GM18511 (cell line): ENCODE measurements at regions not wholly inside any gene's neighbourhood (a gene's known extent, or its start where the extent isn't known, plus 50 kb on each side); places are given as distances from the start of the nearest gene placed in this dataset.

Experiments used
- ATAC-seq: cut with Tn5 transposase; IDR thresholded peaks from one replicate; pipeline ENCODE4 v1.9.1; 2021; ENCODE audit warnings: mild to moderate bottlenecking, moderate library complexity; ENCODE audit not compliant: unreplicated experiment

DNA sequence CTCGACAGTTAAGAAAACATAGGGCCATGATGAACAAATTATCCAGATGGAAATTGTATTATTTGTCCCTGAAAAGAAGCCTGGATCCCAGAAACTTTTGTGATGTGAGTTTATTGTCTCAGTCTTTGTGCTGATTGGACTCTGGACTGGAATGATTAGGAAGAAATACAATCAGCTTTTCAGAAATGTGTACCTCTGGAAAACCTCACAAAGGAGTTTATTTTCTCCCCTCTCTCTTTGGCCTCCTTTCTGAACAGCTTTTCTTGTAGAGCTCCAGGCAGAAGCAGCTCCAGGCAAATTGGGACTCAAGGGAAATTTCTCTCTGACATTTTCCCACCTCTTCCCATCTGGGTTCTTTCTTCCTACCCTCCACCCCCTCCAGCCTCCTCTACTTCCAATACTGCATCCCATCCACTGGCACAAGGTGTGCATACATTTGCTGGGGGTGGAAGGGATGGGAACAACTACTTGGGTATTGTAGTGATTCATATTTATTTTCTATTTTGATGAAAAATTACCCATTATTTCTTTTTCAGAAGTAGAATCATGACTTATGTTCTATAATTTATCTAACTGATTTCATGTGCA, 119.7 kb downstream of the CD47 start:
- ATAC-seq = no peak

DNA sequence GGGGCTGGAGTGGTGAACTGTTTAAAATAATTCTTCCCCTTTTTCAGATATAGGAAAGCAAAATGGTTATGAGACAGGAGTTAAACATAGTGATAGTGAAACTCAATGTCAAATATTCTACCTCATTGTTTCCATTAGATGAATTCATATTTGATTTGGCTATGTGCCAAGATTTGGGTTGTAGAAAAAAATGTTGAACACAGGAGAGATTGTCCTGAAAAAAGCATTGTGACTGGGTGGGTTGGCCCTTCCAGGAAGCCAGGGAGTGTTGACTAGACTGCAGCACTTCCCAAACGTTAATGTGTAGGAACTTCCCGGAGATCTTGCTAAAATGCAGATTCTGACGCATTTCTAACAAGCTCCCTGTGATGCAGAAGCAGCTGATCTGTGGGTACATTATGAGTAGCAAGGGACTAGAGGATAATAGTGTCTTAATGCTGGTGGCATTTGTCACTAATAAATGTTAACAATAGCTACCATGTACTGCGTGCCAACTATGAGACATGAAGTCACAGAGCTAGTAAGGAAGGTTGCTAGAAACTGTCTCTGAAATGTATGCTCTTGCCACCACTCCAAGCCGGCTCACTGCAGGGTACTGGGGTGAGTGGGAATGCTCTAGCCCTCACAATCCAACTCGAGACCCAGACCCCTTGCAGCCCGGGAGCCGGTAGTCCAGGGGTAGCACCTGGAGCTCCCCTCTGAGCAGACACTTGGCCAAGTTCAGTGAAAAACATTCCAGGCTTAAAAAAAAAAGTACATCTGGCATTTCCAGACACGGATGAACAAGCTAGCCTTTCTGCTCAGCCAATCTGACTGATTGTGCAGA, 120.6 kb downstream of the CD47 start:
- no peak for ATAC-seq

DNA sequence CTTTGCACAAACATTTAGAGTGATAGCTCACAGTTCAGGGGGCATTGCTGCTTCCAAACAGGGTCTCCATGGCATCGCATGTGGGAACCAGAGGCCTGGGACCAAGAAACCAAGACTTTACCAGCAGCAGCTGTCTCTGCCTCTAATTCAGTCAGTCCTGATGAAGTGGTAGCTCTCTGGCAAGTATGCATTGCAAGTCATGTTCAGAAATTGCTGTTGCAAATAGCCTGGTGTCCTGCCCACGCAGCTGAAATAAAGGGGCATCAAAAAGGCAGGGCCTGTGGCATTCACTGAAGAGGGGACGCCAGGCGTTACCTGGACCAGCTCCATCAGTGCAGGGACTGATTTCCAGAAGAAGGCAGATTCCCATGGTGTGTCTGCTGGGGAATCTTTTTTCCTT, 121.3 kb downstream of the CD47 start:
- no peak for ATAC-seq

DNA sequence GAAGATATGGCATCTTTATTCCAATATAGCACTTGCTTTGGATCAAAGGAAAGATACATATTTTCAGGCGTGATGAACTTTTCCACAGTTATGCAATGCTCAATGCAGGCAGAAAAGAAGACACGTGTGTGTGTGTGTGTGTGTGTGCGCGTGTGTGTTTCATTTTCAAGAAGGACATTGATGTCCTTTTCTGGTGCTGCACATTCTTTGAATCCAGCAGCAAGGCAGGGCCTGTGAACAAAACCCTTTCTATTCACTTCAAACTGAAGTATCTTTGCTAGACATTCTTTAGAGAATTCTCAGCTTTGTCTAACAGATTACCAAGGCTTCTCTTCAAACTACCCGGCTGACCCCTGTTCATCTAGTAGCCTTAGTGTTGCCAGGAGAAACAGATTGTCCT, 124.6 kb downstream of the CD47 start:
- ATAC-seq = no peak

DNA sequence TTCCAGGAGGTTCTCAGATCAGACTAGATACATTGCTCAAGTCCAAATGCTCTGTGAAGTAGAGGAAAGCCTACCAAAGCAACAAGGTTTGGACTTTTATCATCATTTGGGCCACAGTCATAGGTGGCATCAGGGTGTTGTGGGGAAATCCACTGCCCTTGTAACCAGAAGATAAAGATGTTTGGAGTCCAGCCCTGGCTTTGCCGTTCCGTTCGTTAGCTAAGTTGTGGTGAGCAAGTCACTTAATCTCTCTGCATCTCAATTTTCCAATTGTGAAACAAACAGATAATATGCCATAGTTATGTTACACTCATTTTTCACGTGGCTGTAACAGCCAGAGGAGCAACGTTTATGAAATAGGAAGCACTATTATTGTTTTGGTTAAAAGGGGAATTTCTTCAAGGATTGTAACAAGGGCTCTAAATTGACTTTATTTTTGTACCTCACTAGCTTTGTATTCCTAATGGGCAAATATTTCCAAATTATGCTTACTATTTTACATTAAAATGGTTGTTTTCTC, 125.6 kb downstream of the CD47 start:
- ATAC-seq = no peak

DNA sequence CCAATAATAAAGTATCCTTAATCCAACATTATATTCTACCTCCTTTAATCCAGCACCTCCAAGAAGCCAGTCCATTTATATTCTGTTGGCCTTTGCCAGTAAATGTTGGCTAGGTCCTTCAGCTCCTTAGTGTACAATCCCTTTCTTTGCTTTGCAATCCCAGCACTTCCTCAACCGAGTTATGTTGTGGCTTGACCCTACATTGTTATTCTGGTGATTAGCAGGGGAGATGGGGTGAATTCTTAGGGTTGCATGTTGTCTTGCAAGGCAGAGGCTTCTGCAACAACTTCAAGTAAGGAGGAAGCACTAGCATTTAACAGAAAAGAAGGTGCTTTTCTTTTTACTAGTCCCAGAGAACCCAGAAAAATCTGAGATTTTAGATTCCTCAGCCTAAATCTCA, 127.2 kb downstream of the CD47 start:
- ATAC-seq = no peak

DNA sequence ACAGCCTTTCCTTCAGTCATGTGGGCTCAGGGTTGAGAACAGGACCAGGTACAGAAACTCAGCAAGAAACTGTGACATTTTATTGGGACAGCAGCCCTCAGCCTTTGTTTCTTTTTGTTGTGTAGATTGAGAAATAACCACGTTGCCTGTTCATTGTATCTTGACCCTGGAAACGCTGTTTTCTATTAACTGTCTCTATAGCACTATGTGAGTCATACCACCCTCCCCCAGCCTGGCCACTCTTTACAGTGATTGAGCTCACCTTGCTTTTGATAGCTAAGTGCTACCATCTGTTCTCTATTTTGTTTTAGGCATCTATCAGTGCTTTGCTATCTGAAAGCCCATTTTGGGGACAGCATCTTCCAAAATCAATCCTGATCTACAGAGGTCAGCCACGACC, 127.9 kb downstream of the CD47 start:
- no peak for ATAC-seq

DNA sequence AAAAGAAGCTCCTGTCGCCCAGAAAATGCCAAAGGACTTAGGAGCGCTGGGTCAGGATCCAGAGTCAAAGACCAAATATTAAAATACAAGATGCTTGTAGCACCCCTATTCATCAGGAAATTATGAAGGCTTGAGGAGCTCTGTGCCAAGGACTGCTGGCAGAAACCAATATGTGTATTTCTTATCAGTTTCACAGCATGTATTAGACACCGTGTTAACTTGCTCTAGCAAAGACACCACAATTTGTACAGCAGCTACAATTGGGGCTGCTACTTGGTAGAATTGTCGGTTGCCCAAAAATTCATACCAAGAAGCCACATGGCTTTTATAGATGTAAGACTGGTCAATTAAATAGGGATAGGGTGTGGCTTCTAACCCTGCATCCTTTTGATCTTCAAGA, 128.8 kb downstream of the CD47 start:
- no peak for ATAC-seq

DNA sequence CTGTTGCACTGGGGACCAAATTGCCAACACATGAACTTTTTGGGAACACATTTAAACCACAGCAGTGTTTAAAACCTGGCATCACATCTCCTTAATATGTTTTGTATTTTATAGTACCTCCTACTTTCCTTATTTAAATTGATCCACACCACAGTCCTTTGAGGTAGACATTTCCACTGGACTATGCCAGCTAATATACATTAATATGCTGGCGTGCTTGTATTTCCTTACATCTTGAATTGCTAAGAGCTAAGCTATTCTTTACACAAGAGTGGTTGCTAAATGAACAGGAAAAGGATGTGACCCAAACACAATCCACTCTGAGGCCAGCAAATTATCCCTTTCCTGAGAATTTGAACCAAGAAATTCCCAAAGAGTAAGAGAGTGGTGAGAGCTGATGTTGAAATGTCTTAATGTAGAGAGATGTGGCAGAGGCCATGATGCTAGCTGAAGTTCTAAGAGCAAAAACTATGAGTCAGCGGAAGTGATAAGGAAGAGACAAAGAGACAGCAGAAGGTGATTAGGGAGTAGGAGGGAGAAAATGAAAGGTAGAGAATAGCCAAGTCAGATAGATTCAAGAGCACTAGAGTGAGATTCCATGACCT, 131.2 kb downstream of the CD47 start:
- no peak for ATAC-seq

DNA sequence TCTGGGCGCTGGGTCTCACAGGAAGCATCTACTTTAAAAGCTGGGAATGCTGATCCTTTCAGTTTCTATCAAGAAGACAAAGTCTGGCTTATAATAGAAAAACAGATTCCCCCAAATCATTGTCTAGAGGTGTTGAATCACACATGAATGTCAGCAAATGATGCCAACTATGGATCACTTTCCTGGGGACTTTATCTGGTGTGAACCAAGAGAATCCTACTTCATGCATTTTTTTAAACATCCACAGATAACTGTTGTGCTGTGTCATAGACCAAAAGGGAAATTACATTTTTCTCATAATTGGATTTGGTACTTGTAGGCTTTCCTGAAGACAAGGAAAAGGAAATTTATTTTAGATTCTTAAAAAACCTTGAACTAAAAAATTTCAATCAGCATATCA, 132.7 kb downstream of the CD47 start:
- ATAC-seq = no peak

DNA sequence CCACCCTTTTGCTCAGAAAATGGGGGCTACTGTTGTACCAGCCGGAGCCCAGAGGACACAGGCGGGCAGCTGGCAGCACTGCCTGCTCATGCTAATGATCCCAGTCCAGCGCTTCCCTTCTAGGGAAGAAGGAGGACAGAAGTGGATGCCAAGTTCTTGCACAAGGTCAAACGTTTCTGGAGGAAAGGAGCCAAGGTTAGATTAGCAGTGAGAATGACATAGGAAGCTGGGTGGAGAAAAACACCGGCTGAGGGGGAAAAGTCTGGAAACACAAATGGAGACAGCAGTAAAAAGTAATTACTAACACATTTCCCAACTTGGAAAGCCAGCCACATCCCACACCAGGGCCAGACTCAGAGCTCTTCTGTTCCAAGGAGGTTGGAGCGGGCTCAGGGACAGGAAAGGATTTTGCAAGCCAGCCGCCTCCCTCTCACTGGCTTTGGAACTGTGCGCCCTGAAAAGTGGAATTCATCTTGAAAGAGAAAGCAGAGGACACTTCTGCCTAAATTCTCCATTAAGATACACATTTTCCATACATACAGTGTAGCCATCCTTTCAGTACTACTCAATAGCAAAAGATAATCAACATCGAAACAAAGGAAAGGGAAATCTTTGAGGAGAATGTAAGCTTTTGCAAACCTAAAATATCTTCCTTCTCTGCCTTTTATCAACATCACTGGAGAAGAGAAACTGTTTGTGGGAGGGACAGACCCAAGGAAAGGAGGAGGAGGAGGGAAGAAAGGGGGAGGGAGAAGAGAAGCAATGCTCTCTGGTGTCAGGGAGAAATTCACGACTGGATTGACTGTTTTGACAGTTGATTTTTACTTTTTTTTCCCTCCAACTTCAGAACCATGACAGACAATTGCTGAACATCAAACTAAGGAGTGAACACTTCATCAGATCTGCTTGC, 133.6 kb downstream of the CD47 start:
- ATAC-seq = no peak

DNA sequence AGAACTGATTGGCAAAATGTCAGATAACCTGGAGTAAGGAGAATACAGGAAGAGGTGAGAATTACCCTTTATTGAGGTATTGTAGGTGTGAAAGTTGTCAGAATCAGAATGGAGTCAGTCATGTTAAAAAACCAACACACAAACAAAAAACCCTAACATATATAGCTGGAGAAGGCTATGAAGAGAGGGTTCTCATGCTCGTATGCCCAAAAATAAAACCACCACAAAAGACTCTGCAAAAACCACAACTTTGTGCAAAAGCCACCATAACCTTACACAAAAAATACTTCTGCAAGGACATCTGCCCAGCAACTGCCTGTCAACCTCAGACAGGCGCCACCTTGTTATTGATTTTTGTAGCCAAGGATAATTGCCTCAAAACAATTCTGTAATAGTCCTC, 136.0 kb downstream of the CD47 start:
- ATAC-seq = no peak

DNA sequence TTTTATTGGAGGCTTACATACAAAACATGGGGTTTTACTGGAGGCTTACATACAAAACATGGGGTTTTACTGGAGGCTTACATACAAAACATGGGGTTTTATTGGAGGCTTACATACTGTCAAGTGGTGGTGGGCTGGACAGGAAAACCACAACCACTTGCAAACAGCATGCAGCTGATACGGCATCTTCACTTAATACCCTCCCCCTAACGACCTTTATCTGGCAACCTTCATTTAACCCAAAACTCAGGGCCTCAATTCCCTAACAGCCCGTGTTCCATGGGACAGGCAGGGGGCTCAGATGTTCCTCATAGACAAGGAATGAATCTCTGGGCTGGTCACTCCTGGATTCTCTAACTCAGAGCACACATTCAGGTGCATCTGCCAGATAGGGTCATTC, 137.1 kb downstream of the CD47 start:
- ATAC-seq = no peak

DNA sequence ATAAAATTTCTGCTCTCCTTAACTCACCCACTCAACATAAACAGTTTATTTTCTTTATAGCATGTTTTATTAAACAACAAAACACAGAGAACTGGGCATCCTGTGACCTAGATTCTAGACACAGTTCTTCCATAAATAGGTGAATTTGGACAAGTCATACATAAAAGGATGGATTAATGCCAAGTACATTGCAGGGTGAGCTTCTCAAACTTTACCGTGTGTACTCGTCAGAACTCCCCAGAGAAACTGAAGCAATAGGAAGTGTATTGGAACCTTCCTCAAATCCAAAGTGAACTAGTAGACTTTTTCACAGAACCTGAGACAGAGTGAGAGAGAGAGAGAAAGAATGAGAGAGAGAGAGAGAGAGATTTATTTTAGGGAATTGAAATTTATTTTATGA, 139.7 kb downstream of the CD47 start:
- no peak for ATAC-seq

DNA sequence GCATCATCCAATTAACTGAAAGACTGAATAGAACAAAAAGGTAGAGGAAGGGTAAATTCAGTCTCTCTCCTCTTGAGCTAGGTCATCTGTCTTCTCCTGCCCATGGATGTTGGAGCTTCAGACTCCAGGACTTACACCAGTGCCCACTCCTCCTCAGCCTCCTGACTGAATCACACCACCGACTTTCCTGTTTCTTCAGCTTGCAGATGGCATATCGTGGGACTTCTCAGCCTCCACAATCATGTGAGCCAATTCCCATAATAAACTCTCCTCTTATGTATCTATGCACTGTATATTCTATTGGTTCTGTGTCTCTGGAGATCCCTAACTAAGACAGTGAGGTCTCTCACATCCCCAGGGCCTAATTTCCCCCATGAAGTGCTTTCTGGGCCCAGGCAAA, 140.4 kb downstream of the CD47 start:
- no peak for ATAC-seq

DNA sequence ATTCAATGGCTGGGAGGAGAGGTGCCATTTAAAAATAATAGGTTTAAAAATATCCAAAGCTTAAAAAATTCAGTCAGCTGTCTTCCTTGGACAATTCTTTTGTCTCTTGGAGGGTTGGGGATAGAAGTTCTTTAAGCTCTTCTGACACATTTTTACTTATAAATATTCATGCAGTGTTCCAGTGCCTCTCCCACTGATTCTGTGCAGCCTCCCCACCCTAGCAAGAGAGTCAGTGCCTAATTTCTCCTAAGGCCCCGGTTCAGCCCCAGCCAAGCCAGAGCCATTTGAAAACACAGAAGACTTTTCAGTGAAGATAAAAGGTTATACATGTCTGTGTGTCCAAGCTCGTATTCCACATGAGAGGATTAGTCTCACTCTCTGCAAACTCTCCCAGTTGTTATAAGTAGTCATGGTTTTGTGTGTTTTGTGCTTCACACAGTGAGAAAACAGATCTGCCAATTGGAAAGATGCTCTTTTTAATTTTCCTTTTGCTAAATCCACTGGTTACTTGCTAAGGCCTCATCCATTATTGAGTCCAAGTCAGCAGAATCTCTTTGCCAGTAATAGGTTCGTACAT, 141.3 kb downstream of the CD47 start:
- no peak for ATAC-seq

DNA sequence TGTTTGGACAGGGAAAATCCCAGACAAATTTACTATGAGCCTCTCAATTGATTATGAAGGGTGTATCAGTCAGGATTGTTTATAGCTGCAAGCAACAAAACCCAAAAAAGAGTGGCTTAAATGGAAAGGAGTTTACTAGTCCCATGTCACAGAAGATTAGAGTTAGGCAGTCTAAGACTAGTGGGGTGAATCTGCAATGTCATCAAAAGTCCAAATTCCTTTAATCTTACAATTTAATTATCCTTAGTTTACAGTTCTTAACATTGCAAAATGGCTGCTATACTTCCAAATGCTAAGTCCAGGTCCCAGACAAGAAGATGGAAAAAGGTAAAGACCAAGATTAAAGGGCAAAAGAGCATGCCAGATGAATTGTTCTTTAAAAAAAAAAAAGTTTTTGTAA, 143.6 kb downstream of the CD47 start:
- ATAC-seq = no peak

DNA sequence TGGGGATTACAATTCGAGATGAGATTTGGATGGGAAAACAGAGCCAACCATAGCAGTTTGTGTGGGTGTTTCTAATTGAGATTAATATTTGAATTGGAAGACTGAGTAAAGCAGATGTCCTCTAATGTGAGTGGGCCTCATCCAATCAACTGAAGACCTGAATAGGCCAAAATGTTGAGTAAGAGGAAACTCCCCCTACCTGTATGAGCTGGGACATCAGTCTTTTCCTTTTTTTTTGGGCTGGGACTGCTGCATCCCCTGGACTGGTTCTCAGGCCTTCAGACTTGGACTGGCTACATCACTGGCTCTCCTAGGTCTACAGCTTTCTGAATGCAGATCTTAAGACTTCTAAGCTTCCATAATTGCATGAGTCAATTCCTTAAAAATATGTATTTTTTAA, 144.1 kb downstream of the CD47 start:
- no peak for ATAC-seq

DNA sequence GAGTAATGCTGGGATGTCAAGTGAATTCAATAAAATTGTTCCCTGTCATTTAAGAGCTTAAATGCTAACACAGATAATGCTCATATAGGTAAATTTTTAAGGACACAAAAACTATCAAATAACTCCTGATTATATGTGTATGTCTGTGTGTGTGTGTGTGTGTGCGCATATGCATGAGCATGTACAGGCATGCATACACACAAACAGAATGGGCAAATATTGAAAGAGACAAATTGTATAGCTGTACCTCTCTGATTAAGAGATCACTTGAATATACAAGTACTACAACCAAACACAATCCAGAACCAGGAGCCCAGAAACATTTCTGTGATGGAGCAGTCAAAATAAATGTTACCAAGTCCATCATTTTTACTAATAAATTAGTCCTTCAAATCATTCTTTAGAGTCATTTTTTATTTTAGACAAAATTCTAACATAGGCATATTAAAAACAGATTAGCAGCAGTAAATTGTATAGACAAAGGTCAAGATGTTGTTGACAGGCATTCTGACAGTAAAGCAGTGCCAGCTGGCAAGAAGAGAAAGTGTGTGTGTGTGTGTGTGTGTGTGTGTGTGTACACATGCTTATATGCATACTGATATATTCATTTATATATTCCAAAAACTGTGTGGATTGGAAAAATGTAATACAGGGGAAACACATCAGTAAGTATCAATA, 145.3 kb downstream of the CD47 start:
- no peak for ATAC-seq

DNA sequence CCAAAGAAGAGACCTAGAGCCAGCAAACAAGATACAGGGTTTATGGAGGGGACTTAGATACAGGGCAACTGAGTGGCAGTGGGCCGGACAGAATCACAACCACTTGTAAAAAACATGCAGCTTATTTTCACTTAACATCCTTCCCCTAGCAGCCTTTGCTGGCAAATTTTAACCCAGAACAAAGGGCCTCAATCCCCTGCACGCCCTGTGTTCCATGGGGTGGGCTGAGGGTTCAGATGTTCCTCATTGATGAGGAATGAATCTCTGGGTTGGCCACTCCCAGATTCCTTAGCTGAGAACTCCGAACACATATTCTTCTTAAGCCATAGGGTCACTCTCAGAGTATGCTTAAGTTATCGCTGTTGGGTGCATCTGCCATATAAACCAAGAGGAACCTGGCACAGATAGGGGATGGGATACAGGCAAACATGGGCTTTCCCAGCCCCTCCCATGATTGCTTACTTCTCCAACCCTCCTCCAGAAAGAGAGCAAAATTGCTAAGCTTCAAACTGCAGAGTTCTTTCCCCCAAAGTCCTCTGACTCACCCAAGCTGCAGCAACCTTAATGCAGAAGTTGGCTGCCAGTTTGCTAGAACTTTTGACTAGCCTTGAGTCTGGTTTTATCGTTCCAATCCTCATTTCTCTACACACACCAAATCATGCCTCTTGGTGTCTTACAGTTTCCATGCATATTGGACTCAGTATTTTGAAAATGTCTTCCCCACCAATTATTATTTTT, 146.9 kb downstream of the CD47 start:
- ATAC-seq = no peak
